Hypothalamus (tissue), 51 donors: ENCODE measurements at regions not wholly inside any gene's neighbourhood (a gene's known extent, or its start where the extent isn't known, plus 50 kb on each side); places are given as distances from the start of the nearest gene placed in this dataset.
"Not testable (repeated sequence)": the region's sequence is repeated elsewhere in the genome, so short reads cannot be mapped to it uniquely, and the experiment has no call there.

ENCODE experiments used
- DNase-seq, 51 donors: peaks; one replicate each; lab custom pipeline; 2025; lab: John Stamatoyannopoulos, UW

DNA sequence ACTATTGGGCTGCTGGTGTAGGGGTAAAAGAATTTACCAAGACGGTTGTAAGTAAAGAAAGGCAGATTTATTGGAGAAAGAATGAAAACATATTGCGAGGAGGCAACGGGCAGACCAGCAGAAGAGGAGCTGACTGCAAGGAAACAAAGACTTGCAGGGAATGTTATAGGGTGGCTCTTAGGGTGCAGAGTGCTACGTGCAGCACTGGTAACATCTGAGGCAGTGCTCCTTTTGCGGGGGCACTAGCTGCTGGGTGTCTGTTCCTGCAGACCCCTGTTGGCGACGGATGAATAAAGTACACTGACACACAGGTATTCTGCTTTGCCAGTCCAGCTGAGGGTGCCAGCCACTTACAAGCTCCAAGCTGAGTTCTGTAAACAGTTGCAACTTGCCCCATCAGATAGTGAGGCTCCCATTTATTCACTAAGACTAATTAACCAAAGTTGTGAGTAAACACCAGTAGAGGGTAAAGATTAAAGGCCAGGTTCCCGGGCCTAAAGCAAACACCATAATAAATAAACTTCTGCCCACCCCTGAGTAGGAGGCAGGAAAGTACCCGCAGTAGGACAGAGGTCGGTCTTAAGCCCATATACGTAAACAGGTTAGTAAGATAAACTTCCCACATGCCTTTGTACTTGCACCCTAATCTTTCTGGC lies 140.2 kb upstream of the KCNK1 start:
- no peak for DNase-seq

DNA sequence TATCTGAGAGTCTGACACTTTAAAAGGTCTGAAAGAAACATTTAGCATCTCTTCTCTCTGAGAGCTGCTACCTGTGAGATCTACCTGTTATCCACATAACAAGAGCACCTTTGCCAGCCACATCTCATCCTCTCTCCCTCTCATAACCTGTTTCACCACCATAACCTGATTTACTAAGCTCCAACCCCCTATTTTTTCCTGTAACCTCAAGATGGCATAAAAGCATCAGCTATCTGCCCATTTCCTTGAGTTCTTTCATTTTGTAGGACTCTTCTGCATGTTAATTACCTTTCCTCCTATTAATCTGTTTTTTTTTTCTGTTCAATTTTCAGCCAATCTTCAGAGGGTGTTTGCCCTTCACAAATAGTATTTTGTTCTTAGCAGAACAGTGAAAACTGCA lies 136.5 kb upstream of the KCNK1 start:
- DNase-seq: peak in 1 of 51 donors; percentile 27

DNA sequence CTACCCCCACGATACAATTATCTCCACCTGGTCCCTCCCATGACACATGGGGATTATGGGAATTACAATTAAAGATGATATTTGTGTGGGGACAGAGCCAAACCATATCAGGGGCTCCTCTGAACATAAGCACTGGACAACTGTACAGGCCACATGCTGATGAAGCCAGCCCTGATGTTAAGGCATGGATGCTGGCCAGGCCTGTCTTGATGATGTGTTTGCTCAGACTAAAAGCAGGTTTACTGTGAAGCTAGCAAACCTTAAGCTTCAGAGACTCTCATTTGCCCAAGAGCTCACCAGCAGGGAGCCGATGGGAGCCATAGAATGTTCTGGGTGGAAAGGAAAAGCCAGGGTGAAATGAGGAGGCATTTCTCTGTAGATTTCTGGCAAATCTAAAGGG lies 135.3 kb upstream of the KCNK1 start:
- DNase-seq: no peak

DNA sequence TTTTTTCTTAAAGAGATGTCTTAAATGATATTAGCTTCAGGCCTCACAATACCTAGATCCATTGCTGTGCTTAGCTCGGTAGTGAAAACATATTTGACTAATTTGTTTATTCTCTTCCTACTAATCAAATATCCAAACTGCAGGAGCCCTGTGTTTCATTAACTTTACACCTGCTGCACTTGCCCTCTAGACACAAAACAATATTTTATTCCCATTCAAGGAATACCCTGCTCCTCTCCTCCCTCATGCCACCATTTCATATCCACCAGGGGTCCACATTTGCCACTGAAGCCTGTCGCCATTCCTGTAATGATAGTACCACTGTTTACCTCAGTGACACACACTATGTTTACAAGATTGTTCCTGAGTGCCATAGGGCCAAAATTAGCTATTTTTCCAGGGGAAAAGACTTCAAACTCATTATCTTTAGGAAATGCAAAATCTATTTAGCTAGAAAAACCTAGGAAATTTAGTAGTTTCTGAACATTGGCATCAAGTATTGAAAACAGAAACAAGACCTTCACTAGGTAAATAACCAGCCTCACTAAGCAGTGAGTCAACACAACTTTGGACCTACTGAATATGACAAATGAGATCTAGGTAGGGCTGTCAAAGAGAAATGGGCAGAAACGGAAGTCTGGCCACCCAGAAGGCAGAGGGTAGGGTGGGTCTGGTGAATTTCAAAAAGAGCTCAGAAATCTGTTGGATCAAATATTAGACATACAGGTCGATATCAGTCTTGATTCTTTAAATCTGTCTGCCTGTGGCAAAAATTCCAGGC lies 134.6 kb upstream of the KCNK1 start:
- peak in 1 of 51 donors; percentile 1 for DNase-seq

DNA sequence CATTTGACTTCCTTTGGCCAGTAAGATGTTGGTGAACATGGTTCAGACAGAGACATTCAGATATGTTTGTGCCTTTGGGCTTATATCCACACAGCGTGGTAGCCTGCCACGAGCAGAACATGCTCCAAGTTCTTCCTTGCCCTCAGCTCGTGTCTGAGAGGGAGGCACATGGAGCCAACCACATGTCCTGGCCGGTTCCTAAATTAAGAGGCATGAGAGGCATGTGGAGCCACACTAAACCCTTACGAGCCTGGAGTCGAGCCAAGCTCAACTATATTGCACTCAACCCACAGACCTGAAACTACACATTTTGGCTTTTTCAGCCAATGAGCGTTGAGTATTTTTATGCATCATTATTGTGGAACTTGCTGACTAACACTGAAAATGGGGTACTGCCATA lies 133.7 kb upstream of the KCNK1 start:
- DNase-seq: no peak

DNA sequence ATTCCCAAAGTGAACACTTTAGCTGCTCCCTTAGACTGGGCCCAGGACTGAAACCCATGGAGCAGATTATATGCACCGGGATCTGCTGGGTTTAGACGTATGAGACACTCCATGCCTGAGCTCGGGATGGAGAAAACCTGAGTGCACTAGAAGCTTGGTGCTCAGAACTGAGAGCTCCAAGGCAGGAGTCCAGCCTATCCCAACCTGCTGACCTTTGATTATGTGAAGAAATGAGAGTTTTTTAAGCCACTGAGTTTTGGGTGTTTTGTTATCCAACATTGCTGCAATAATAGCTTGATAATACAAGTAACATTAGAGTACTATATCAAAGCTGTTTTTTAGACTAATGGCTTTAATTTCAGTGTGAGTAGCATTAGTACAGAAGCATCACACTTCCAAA lies 131.5 kb upstream of the KCNK1 start:
- DNase-seq: no peak

DNA sequence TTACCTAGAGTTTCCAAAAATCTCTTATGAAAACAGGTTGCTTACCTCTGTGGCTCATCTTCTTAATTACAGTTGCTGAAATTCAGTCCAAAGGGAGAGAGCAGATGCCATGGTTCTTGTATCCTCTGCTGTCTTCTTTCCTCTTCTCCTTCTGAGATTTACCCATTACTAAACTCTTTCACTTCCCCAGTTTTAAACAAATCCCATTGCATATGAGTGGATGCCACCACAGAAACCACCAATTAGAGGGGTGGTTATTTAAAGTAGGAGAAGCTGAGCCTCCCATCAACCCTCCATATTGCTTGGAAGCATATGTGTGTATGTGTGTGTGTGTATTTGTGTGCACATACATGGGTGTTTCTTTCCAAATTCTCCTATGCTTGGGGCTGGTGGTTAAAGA lies 128.5 kb upstream of the KCNK1 start:
- DNase-seq: no peak

DNA sequence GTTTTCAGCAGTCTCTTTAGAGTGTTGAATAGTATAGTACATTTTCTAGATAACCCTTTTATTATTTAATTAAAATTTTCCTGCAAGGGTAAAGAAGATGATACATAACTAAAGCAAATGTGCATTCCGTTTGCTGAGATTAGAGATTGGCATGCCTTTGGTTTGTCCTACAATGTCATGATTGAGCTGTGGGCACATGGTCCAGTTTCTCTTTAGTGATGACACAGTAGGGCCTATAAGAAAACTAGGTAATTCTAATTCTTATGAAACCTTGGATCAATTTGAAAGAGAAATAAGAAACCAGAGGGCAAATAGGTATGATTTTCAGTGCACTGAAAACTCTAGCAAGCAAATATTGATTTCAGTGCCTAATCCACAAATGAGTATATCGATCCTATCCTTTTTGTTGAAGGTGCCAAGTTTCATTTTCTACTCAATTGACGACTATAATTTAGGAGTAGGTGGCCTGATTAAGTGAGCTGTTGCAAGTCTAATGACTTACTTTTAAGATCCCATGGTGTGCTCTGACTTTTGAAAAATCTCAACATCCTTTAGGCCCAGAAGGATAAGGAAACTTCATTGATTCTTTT lies 128.0 kb upstream of the KCNK1 start:
- no peak for DNase-seq

DNA sequence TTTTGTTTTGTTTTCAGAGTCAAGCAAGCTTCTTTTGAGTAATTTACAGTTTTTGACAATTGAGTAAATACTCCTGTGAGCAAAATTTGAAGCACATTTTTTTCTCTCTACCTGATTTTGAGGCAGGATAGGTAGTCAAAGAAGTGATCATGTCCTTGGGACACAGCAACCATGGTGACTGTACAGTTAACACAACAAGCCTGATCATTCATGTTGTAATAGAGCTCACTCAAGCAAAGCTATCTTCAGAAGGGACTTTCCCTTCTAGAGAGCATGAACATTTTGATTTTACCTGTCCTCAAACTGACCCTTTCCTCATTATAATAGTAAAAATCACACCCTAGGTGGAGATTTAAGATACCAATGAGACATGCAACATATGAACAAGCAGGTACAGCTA lies 126.5 kb upstream of the KCNK1 start:
- no peak for DNase-seq

DNA sequence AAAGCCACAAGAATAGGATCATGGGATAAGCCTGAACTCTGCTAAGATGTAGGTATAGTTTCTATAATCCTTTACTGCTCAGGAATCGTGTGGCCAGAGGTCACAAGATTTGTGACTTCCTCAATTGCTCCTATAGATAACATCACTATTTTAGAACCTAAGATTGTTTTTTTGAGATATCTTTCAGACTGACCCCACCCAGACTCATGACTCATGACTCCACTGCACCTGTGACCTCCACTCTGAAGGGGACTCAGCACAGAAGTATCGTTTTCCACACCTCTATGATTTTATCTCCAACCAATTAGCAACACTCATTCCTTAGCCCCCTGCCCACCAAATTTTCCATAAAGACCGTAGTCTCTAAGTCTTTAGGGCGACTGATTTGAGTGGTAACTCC lies 124.5 kb upstream of the KCNK1 start:
- DNase-seq: no peak

DNA sequence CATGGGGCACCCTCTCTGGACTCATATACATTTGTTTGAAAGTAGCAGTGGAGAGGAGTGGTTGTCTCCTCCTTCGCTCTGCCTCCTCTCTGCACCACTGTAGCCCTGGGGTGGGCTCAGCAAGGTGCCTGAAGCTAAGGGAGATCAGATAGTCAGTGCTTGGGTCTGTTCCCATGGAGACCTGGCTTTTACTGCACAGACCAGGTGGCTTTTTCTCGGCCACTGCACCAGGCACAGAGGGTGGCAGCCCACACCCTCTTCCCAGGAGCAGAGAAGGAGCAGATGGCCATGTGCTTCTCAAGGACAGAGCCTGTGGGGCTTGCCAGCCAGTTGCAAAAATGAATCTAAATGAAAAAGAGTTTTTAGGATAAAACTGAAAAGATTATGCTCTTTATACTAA lies 123.4 kb upstream of the KCNK1 start:
- no peak for DNase-seq

DNA sequence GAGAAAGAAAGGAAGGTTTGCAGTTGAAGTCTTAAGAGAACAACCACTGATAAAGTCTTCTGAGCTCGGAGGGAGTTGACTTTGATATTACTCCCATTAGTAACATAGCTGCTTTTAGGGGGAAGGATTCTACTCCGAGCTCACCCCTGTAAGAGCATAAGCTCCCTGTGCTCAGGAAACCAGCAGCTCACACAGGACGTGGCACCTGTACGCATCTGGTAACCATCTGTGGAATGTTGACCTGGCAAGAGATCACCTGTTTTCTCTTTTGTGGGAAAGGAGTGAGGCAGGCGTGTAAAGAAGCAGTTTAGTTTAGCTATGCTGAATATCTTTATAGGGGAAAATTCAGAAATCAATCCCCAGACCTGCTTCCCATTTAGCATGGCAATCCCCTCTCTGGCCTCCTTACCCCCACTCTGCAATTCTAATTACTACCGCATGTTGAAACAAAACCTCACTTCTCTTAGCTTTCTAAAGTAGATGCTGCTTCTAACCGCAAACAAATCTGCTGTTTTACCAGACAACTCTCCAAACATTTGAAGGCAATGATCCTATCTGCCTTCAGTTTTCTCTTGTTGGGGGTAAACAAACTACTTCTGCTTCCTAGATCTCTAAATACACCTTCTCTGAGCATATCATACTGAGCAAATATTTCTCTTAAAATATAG lies 121.8 kb upstream of the KCNK1 start:
- DNase-seq: no peak

DNA sequence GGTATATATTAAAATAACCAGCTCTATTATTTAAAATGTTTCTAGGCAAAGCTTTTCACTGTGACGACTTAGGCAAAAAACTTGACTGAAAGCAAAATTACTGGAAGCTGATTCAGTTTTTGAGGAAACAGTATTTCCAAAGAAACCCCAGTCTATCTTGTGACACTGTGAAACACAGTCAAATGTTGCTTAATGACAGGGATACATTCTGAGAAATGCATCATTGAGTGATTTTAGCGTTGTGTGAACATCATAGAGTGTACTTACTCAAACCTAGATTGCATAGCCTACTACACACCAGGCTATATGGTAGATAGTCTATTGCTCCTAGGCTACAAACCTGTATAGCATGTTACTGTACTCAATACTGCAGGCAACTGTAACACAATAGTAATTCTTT lies 116.9 kb upstream of the KCNK1 start:
- DNase-seq: no peak

DNA sequence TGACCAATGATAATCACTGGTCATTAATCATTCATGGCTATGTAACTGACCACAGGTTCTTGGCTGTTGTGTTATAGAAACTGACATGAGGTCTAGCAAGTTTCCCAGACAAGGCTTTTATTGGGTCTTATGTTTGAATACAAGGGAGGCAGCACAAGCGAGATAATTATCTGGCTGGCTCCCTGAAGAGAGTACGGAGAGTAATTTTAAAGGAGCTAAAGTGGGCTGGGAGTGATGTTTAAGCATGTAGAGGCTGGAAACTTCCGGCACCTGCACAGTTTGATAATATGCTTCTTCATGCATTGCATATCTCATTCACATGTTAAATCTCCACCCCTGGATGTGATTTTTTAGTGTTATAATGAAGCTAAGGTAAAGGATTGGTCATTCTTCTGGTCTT lies 116.2 kb upstream of the KCNK1 start:
- DNase-seq: no peak

DNA sequence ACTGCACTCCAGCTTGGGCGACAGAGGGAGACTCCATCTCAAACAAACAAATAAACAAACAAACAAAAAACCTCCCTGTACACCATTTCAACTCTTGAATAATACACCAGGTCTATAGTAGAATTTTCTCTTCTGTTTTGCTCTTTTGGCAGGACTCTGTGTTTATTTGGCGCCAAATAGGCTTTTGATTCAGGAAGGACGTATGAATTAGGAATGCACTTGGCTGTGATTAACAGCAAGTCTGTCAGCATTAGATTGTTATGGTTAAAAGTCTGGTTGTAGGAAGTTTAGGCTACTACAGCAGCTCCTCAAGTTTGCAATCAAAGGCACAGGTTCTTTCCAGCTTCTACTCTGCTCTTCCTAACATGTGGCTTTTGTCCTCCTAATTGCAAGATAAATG lies 113.8 kb upstream of the KCNK1 start:
- no peak for DNase-seq

DNA sequence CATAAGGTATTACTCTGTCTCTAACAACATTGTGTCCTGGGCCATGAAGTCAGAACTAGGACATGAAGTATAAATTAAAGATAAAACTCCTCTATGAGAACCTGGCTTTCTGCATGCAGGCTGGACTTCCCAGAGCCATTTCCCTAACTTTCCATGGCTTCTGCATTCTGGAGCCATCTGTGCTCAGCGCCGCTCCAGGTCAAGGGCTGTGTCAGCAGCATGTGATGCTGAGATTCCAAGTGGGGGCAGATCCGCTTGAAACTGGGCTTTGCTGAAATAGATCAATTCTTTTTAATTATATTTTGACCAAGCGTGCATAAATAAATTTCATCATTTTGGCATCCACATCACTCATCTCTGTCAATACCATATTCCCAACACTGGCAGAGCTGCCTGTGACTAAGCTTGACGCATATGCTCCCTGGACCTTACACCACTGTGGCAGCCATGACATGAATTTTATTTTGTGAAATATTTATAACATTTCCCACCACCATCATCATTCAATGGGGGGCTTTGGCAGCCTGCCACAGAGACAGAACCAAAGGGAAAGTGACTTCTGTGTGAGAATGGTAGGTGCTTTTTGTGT lies 110.4 kb upstream of the KCNK1 start:
- no peak for DNase-seq

DNA sequence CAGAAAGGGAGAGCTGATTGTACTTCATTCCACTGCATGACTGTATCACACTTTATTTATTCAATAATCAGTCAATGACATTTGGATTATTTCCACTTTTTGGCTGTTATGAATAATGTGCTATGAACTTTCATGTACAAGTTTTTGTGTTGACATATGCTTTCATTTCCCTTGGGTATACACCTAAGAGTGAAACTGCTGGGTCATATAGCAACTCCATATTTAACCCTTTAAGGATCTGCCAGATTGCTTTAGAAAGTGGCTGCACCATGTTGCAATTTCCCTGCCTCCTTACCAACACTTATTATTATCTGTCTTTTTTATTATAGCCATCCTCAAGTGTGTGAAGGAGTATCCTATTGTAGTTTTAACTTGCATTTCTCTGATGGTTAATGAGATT lies 108.8 kb upstream of the KCNK1 start:
- DNase-seq: no peak

DNA sequence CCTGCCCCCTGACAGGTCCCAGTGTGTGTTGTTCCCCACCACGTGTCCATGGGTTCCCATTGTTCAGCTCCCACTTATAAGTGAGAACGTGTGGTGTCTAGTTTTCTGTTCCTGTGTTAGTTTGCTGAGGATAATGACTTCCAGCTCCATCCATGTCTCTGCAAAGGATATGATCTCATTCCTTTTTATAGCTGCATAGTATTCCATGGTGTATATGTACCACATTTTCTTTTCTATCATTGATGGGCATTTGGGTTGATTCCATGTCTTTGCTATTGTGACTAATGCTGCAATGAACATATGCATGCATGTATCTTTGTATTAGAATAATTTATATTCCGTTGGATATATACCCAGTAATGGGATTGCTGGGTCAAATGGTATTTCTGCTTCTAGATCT lies 108.0 kb upstream of the KCNK1 start:
- DNase-seq: not testable (repeated sequence)

DNA sequence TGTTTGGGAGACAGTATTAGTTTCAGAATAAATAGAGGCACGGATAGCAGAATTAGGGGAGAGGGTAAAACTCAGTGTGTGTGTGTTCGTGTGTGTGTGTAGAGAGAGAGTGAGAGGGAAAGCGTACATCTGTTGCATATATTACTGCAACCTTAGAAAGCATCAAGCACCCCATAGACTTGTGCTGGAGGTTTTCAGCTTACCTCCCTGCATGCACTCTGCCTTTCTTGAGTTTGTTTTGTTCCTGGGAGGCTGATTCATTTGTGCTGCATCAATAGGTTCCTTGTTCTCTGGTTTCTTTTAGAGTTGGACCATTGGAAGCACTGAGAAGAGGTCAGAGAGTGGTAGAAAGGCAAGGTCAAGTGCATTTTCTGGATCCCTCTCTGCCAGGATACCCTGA lies 104.4 kb upstream of the KCNK1 start:
- DNase-seq: no peak

DNA sequence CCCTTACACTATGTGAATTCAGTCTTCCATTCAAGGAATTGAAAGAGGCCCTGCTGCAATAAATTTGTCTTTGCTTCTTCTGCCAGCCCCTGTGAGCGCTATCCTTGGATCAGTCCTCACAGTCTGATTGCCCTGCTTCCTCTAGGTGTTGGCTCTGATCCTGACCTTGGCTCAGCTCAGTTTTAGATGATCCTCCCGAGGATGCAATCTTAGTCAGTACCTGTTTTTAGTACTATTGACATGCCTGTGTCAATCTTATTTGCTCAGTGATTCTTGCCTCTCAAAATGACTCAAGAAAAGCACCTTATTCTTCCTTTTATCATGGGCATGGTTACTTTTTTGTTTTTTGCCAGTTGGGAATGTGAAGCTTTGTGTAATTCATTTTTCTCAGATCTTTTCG lies 101.4 kb upstream of the KCNK1 start:
- DNase-seq: no peak

DNA sequence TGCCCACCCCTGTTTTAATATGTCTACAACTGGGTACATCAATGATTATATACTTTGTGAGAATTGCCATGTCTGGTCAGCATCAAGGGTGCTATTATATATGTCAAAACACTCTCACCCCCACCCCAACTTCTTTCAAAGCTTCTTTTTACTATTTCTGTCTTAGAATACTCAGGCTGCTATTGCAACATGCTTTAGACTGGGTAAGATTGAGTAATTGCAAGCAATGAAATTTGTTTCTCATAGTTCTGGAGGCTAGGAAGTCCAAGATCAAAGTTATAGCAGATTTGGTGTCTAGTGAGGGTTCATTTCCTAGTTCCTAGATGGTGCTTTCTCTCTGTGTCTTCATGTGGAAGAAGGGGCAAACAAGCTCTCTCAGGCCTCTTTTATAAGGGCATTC lies 100.5 kb upstream of the KCNK1 start:
- DNase-seq: no peak
